Loucy (cell line): ENCODE measurements at regions not wholly inside any gene's neighbourhood (a gene's known extent, or its start where the extent isn't known, plus 50 kb on each side); places are given as distances from the start of the nearest gene placed in this dataset.

Experiments used
- CTCF ChIP-seq: fragments of 200-600 bp; sonication (generic); conservative IDR thresholded peaks from 2 replicates; pipeline ENCODE4 v1.5.1; 2014; ENCODE audit warnings: mild to moderate bottlenecking, antibody characterized with exemption, low read length
- EZH2phosphoT487 ChIP-seq: fragments of 200-600 bp; IDR thresholded peaks from 2 replicates; pipeline ENCODE4 v1.6.1; 2018; ENCODE audit warnings: antibody characterized with exemption, mild to moderate bottlenecking, moderate library complexity, borderline replicate concordance

- no peak for TF ChIP-seq CTCF
- no peak for TF ChIP-seq EZH2phosphoT487
Observed at GRCh38 chr12:89939522-89940215, 231.0 kb upstream of the ATP2B1 start.
